Kasumi-1 (cell line): ENCODE measurements at regions not wholly inside any gene's neighbourhood (a gene's known extent, or its start where the extent isn't known, plus 50 kb on each side); places are given as distances from the start of the nearest gene placed in this dataset.
"Not testable (repeated sequence)": the region's sequence is repeated elsewhere in the genome, so short reads cannot be mapped to it uniquely, and the experiment has no call there.

Experiments
- DNase-seq, 2 experiments: peaks; one replicate each; lab custom pipeline; 2025; lab: John Stamatoyannopoulos, UW

DNA sequence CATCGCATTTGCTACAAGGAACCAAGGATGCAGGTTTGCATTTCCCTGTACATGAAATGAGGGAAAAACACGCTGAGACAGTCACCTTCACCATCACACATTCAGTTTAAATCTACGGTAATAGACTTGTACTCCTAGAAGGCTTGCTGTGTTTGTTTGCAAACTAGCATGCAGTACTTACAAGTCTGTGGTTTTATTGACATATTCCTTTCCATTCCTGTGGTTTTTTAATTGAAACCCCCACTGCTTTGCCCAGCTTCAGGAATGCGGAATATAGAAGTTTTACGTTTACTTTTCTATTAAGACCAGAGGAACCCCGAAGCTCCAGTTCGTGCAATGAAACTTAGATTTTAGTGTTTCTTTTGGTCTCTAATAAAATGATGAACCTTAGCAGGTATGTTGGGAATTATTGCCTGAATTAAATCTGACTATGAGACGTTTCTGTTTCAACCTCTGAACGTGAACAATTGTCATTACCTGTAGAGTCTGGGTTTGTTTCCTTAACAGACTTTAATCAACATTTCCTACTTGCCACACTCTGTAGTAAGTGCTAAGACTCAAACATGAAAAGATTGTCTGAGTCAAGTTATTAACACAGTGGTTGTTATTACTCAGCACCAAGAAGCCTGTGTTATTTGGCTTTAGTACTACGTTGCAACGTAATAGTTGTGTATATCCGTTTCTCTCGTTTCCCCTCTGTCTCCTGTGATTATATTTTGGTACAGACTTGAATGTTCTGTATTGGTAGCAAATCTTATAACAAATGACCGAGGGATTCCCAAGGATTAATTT, 793.3 kb upstream of the GOT2 start:
- DNase-seq: no peak

GRCh38 chr16:59522826-59523225, 788.7 kb upstream of the GOT2 start:
- no peak for DNase-seq

- DNase-seq: not testable (repeated sequence)
These were observed 784.6 kb upstream of the GOT2 start for GRCh38 chr16:59518721-59519120.

DNA sequence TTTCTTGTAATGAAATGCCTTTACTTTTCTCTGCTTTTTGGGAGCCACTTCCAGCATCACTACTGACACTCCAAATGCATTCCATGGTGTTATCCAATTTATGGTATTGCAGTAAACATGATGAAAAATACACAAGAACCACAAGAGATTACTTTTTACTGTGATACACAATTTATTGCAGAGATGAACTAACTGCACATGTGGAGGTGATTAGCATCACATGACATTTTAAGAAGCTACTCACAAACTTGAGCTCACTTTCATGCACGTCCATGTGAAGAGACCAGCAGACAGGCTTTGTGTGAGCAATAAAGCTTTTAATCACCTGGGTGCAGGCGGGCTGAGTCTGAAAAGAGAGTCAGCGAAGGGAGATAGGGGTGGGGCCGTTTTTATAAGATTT, 780.5 kb upstream of the GOT2 start:
- no peak for DNase-seq

GRCh38 chr16:59510008-59510424, 775.9 kb upstream of the GOT2 start:
- DNase-seq: no peak

DNA sequence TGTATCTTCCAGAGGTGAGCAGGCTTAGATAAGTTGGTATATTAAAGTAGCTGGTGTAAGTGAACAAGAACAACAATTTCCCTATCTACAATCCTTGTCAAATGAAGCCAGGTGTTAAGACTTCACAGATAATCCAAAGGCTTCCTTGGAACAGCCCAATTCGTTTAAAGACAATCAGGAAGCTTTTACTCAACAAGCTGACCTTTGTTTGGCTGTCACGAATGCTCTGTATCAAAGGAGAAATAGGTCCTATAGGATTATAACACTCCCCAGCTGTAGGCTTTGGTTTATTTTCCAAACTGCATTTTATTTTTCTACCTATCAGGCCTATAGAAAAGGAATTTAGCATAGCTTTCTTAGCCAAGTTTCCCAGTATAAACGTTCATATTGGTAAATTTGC, 766.5 kb upstream of the GOT2 start:
- no peak for DNase-seq

- no peak for DNase-seq
These were observed 753.0 kb upstream of the GOT2 start for GRCh38 chr16:59487067-59487466.

DNA sequence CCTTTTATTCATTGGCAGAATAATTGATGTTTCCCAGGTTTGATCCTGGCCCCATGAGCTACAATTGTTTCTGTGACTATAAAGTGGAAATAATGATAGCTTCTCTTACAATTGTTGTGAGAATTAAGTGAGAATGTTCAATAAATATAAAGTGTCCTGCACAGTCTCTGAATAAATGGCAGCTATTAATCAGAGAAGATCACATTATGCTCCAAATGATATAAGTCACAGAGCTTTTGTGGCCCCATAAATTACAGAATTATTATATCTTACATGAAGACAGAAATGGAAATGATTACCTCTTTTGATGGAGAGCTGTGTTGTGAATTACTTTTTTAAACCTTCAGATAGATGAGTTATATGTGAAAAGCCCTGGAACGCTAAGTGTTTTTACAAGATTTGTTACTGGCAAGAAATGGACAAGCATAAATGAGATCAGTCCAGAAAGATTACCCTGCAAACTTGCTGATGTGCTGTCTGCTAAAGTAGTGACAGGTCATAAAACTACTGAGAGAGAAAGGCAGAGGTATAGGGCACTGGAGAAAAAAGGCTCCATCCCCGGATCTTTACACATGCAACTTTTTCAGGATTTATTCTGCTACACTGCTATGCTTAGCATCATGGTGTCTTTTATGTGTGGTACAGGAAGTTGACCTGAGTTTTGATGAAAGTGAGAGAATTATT, 750.9 kb upstream of the GOT2 start:
- DNase-seq: no peak

- peak in 1 of 2 experiments; percentile 9 for DNase-seq
These were observed 744.7 kb upstream of the GOT2 start for GRCh38 chr16:59478838-59479237.

GRCh38 chr16:59470556-59470955, 736.4 kb upstream of the GOT2 start:
- no peak for DNase-seq

DNA sequence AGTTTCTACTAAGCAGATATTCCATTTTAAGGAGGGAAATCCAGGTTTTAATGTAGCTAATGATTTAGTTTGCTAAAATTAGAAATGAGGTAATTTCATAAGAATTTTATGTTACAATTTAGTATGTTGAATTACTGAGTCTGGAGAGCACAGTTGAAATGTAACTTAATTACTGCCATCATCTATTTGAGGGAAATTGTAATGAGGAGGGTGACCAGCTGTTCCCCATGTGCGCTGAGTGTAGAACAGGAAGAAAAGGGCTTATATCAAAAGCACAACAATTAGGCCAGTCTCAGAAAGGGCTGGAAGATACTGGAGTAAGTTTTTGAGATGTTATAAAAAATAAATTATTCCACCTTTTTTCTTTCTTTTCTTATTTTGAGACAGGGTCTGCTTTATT, 735.1 kb upstream of the GOT2 start:
- DNase-seq: no peak

GRCh38 chr16:59463776-59464175, 729.7 kb upstream of the GOT2 start:
- no peak for DNase-seq

DNA sequence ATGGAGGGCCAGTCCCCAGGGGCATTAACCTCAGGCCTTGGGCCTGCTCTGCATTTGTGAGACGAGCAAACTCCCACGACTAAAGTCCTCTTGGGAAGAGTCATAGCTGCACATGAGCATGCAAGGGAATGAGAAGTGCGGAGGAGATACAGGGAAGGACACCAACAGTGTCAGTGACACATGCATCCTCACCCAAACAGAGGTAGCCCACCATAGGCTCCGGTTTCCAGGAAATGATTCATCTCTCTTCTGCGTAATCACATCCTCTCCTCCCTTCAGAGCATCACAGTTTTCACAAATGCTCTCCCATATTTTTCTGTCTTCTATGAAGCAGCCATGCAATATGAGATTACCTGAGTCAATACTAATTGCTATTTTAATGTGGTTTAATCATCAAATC, 725.7 kb upstream of the GOT2 start:
- no peak for DNase-seq

DNA sequence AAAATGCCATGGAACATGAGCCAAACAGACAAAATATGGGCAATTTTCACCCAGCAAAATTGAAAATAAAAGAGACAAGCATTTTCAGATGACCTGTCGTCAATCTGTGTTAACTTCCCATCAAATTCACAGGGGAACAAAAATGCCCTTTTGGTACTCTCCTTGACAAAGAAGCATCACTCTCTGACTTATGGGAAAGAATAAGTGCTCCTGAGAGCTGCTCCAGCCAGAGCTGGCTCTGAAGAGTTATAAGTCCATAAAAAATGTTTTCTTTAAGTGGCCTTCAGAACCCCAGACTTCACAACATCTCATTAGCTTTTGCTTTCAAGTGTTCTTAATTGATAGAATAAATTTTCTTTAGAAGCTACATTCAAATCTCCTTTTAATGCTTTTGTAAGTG, 721.4 kb upstream of the GOT2 start:
- no peak for DNase-seq

DNA sequence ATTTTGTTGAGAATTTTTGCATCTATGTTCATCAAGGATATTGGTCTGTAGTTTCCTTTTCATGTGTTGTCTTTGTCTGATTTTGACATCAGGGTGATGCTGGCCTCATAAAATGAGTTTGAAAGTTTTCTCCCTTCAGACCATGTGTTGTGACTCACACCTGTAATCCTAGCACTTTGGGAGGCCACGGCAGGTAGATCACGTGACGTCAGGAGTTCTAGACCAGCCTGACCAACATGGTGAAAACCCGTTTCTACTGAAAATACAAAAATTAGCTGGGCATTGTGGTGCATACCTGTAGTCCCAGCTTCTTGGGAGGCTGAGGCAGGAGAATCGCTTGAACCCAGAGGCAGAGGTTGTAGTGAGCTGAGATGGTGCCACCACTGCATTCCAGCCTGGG, 716.4 kb upstream of the GOT2 start:
- not testable (repeated sequence) for DNase-seq

DNA sequence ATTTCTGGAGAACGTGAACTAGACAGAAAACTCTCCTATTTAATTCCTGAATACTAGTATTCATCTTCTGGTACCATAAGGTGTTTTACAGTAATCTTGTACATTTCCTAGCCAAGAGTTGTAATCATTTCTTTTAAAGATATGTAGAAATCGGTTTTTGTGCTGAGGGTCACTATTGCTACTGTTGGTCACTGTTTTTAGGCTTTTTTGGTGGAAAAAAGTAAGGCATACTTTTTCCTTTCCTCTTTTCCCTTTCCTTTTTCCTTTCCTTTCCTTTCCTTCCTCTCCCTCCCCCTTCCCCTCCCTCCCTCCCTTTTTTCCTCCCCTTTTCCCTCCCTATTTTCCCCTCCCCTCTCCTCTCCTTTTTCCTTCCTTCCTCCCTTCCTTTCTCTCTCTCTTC, 706.4 kb upstream of the GOT2 start:
- DNase-seq: no peak

DNA sequence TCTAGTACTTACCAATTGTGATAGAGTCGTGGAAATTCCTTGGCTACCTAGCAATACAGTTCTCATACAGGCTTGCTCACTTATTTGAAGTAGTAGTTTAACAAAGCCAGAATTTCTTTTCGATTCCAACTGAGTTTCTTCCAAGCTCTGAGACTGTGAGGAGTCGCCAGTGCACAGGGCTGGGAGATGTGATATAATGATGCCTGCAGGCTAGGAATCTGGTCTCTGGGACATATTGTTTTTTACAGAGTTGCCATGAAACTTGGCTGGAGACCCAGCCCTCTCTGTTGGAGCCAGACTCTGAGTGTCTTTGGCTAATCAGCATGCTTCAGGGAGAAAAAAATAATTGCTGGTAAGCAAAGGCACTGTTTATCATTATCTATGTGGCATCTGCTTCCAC, 698.8 kb upstream of the GOT2 start:
- DNase-seq: no peak

DNA sequence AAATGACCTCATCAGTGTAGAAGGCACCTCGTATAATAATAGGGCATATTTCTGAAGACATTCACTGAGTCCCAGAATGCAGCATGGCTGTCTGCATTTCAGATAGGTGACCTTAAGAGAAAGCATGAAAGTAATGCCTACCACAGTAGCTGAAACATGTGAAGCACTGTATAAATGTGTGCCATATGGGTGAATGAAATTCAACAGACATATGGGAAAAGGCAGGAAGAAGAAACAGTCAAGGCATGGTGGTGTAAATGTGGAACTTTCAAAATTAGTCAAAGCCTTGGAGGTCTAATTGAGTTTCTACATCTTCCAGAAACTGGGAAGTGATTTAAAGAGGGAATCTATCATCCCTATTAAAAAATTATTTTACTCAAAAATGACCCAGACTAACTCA, 698.2 kb upstream of the GOT2 start:
- DNase-seq: no peak

DNA sequence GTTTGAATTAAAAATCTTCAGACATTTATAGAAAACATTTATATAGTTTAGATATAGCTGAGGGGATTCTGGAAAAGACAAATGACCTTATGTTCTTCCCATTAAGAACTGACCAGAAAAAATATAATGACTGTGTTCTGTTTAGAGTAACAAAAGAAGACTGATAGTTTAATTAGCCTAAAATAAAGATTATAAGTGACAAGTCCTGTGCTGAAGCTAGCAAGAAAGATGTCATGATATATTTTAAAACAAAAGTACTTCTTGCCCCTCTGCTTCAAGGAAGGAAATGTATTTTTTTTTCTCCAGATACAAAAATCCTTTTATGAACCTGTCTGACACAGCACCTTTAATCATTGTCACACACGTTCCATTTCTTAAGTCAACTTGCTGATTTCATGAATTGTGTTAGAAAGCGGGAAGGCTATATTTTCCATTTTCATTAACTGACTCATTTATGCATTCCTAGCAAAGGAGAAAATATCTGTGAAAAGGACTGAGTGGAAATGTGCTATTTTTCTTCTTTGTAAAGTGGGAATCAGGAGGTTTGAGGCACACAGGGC, 690.7 kb upstream of the GOT2 start:
- no peak for DNase-seq

DNA sequence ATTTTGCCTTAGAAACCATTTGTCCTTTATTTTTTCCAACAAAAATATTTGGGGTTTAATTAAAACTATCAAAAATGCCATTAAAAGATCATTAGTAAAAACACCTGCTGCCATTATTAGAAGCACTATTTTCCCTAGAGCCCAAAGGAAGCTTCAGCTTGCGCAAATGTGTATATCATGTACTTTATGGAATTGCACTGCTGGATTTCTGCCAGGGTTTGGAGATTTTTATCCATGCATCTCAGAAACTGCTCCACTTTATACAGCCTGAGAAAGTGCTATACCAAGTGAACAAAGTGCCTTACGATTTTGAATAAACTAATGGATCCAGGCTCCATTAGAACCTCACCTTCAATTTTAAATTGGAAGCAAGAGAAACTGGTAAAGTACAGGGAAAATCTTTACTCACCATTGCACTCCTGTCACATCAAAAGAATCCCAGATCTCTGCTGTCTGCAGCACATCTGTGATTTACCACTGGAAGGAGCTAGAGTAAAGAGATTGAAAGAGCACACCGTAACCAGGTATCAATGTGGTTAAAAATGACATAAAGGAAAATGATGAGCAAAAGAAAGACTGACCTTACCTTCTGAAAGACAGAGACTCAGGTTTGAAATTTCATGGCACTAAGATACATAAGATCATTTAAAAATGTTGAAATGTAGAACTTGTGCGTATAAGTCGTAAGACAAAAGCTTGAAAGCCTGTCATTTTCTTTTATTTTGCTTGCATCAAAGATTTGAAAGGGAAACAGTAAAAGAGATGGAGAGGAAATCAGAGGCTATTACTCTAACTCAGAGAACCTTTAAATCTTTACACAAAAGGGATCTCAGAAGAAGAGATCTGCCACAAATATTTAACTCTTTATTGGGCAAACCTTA, 678.1 kb upstream of the GOT2 start:
- DNase-seq: peak in 1 of 2 experiments; percentile 14

DNA sequence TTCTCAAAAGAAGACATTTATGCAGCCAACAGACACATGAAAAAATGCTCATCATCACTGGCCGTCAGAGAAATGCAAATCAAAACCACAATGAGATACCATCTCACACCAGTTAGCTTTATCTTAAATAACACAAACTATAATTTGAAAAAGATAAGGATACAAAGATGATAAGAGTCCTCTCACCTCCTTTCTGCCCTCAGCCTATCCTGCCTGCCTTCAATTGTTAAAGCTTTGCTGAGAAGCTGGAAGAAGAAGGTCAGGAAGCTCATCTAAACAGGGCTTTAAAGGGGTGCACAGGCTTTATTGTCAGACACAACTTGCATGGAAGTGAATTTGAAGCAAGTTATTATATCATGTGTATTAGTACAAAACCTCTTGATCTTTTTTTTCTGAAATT, 676.3 kb upstream of the GOT2 start:
- DNase-seq: no peak

- no peak for DNase-seq
These were observed 671.7 kb upstream of the GOT2 start for GRCh38 chr16:59405802-59406201.
